HEK293T (cell line): ENCODE measurements at regions not wholly inside any gene's neighbourhood (a gene's known extent, or its start where the extent isn't known, plus 50 kb on each side); places are given as distances from the start of the nearest gene placed in this dataset.
"Not testable (repeated sequence)": the region's sequence is repeated elsewhere in the genome, so short reads cannot be mapped to it uniquely, and the experiment has no call there.

Experiments used
- CTCF ChIA-PET: fragments of 350-600 bp; formaldehyde crosslinking; extraction: SDS; loops from one replicate; lab custom pipeline; 2021; ENCODE audit warnings: antibody characterized with exemption, inconsistent platforms; lab: Yijun Ruan, JAX
- POLR2A ChIA-PET: fragments of 350-600 bp; formaldehyde crosslinking; extraction: SDS; loops from one replicate; lab custom pipeline; 2020; ENCODE audit warnings: antibody characterized with exemption, inconsistent platforms; lab: Yijun Ruan, JAX
- DNase-seq: peaks from one replicate; pipeline ENCODE4 v3.0.0; 2012; ENCODE audit warnings: mixed read lengths; ENCODE audit errors: extremely low spot score
- ARNT ChIP-seq: fragments of 450-650 bp; IDR thresholded peaks from 2 replicates; pipeline ENCODE4 v1.6.1; 2017; ENCODE audit warnings: mild to moderate bottlenecking
- BHLHE40 ChIP-seq: fragments of 450-650 bp; IDR thresholded peaks from 2 replicates; pipeline ENCODE4 v1.6.1; 2016; ENCODE audit warnings: mild to moderate bottlenecking, moderate library complexity, borderline replicate concordance
- CTBP1 ChIP-seq: fragments of 450-650 bp; IDR thresholded peaks from 2 replicates; pipeline ENCODE4 v1.6.1; 2016; ENCODE audit warnings: borderline replicate concordance
- ELF4 ChIP-seq: fragments of 450-650 bp; IDR thresholded peaks from 2 replicates; pipeline ENCODE4 v1.6.1; 2017; ENCODE audit warnings: antibody characterized with exemption
- FOXA1 ChIP-seq: fragments of 450-650 bp; IDR thresholded peaks from 2 replicates; pipeline ENCODE4 v1.6.1; 2016; ENCODE audit warnings: mild to moderate bottlenecking
- FOXK2 ChIP-seq: fragments of 450-650 bp; IDR thresholded peaks from 2 replicates; pipeline ENCODE4 v1.6.1; 2016; ENCODE audit warnings: mild to moderate bottlenecking
- FOXM1 ChIP-seq: fragments of 450-650 bp; IDR thresholded peaks from 2 replicates; pipeline ENCODE4 v1.6.1; 2017; ENCODE audit warnings: mild to moderate bottlenecking, borderline replicate concordance
- HDGF ChIP-seq: fragments of 450-650 bp; IDR thresholded peaks from 2 replicates; pipeline ENCODE4 v1.6.1; 2017; ENCODE audit warnings: antibody characterized with exemption, borderline replicate concordance
- L3MBTL2 ChIP-seq: fragments of 450-650 bp; conservative IDR thresholded peaks from 2 replicates; pipeline ENCODE4 v1.6.1; 2016; ENCODE audit warnings: mild to moderate bottlenecking
- LEF1 ChIP-seq: fragments of 450-650 bp; IDR thresholded peaks from 2 replicates; pipeline ENCODE4 v1.6.1; 2017; ENCODE audit warnings: mild to moderate bottlenecking, borderline replicate concordance
- NFRKB ChIP-seq: fragments of 450-650 bp; IDR thresholded peaks from 2 replicates; pipeline ENCODE4 v1.6.1; 2016; ENCODE audit warnings: mild to moderate bottlenecking, moderate library complexity
- SP1 ChIP-seq: fragments of 450-650 bp; IDR thresholded peaks from 2 replicates; pipeline ENCODE4 v1.6.1; 2017
- SUZ12 ChIP-seq: fragments of 450-650 bp; IDR thresholded peaks from 2 replicates; pipeline ENCODE4 v1.6.1; 2016; ENCODE audit warnings: mild to moderate bottlenecking
- TARDBP ChIP-seq: fragments of 450-650 bp; IDR thresholded peaks from 2 replicates; pipeline ENCODE4 v1.6.1; 2016
- ZNF384 ChIP-seq: fragments of 450-650 bp; IDR thresholded peaks from 2 replicates; pipeline ENCODE4 v1.6.1; 2016
- TF ChIP-seq, protein P1 (sequence below): fragments of 450-650 bp; IDR thresholded peaks from 2 replicates; pipeline ENCODE4 v1.6.1; 2016

- TF ChIP-seq SP1, result no peak
- TF ChIP-seq FOXM1, result no peak
- no peak for TF ChIP-seq TARDBP
- TF ChIP-seq, protein P1, sequence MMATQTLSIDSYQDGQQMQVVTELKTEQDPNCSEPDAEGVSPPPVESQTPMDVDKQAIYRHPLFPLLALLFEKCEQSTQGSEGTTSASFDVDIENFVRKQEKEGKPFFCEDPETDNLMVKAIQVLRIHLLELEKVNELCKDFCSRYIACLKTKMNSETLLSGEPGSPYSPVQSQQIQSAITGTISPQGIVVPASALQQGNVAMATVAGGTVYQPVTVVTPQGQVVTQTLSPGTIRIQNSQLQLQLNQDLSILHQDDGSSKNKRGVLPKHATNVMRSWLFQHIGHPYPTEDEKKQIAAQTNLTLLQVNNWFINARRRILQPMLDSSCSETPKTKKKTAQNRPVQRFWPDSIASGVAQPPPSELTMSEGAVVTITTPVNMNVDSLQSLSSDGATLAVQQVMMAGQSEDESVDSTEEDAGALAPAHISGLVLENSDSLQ, result no peak
- no peak for TF ChIP-seq NFRKB
- TF ChIP-seq FOXK2, result no peak
- TF ChIP-seq L3MBTL2, result no peak
- TF ChIP-seq HDGF, result no peak
- TF ChIP-seq CTBP1, result no peak
- TF ChIP-seq ZNF384, result no peak
- no peak for TF ChIP-seq SUZ12
- TF ChIP-seq ELF4, result no peak
- no peak for TF ChIP-seq LEF1
- TF ChIP-seq ARNT, result no peak
- TF ChIP-seq BHLHE40, result no peak
- no peak for TF ChIP-seq FOXA1
- POLR2A ChIA-PET, result no interaction called here
These were observed 125.5 kb upstream of the FAM174A start for GRCh38 chr5:100409660-100410151.

GRCh38 chr5:100407053-100407452 is 128.1 kb upstream of the FAM174A start:
- POLR2A ChIA-PET, result no interaction called here

More at GRCh38 chr5:100409660-100410151, 125.5 kb upstream of the FAM174A start:
- no peak for DNase-seq
- CTCF ChIA-PET, result no interaction called here

DNA sequence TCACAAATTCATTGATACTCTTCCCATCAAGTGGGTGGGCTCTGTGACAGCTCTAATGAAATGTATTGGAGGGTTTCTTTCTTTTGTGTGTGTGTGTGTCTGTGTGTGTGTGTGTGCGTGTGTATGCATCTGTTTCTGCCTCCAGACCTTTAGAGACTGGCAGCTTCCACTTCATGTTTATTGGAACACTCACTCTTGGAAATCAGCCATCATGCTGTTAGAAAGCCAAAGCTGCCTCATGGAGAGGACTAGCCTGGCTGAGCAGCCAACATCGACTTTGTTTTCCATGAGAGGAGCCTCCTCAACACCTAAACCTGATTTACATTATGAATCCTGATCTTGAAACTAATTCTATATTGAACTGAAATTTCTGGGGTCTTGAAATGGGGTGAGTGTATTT is 128.5 kb upstream of the FAM174A start:
- POLR2A ChIA-PET, result no interaction called here
- CTCF ChIA-PET, result no interaction called here
- DNase-seq, result no peak
- TF ChIP-seq BHLHE40 (no peak), NFRKB (no peak)

More at GRCh38 chr5:100407053-100407452, 128.1 kb upstream of the FAM174A start:
- TF ChIP-seq SP1 (no peak), ELF4 (no peak)
- CTCF ChIA-PET, result no interaction called here
- DNase-seq, result no peak

- POLR2A ChIA-PET, result no interaction called here
- CTCF ChIA-PET, result no interaction called here
- TF ChIP-seq, protein P1, result no peak
- TF ChIP-seq HDGF (no peak), CTBP1 (no peak), FOXM1 (no peak), LEF1 (no peak), BHLHE40 (no peak), ZNF384 (no peak), TARDBP (no peak), L3MBTL2 (no peak), NFRKB (no peak), ELF4 (no peak), FOXA1 (no peak), SP1 (no peak), FOXK2 (no peak), SUZ12 (no peak), ARNT (no peak)
These were observed 133.1 kb upstream of the FAM174A start for GRCh38 chr5:100402071-100402470.

DNA sequence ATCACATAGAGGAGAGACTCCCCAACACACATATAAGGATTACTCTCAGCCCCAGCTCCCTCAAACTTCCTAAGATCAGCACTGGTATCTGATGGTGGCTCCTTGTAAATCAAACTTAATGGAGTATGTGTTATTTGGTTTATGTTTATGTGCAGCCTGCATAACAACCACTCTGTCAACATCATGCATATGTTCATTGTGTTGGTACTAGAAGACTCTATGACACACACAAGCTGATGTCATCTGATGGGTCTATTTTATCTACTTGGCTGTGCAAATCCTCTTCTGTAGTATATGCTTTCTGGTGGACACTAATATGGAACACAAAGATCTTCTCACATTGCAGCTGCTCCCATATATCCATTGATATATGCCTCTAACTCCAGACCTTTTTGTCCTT is 134.0 kb upstream of the FAM174A start:
- ChIA-PET POLR2A (no interaction called here), CTCF (no interaction called here)
- no peak for DNase-seq
- TF ChIP-seq ARNT, result no peak
- TF ChIP-seq TARDBP, result no peak
- no peak for TF ChIP-seq BHLHE40
- TF ChIP-seq L3MBTL2, result no peak
- no peak for TF ChIP-seq SP1
- TF ChIP-seq LEF1, result no peak
- TF ChIP-seq SUZ12, result no peak
- no peak for TF ChIP-seq NFRKB

More at GRCh38 chr5:100402071-100402470, 133.1 kb upstream of the FAM174A start:
- DNase-seq, result no peak

DNA sequence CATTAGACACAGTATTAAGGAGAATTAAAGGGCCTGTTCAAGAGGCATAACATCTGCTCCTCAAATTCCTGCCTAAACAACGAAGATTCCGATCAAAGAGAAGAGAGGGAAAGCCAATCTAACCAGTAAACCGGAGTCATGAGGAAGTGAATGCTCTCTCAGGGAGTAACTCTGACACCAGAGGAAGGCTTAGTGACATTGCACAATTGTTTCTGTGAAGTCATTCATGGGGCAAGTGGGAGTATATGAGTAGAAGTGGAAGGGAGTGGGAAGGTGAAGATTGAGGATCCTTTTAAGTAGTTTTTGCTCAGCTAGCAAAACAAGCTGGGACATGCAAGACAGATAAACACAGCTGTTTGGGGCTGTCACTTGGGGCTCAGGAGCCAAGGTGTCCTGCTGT is 136.4 kb upstream of the FAM174A start:
- CTCF ChIA-PET, POLR2A ChIA-PET, DNase-seq: not testable (repeated sequence)

- POLR2A ChIA-PET, DNase-seq, CTCF ChIA-PET: not testable (repeated sequence)
These were observed 155.8 kb upstream of the FAM174A start for GRCh38 chr5:100379254-100379858.

DNA sequence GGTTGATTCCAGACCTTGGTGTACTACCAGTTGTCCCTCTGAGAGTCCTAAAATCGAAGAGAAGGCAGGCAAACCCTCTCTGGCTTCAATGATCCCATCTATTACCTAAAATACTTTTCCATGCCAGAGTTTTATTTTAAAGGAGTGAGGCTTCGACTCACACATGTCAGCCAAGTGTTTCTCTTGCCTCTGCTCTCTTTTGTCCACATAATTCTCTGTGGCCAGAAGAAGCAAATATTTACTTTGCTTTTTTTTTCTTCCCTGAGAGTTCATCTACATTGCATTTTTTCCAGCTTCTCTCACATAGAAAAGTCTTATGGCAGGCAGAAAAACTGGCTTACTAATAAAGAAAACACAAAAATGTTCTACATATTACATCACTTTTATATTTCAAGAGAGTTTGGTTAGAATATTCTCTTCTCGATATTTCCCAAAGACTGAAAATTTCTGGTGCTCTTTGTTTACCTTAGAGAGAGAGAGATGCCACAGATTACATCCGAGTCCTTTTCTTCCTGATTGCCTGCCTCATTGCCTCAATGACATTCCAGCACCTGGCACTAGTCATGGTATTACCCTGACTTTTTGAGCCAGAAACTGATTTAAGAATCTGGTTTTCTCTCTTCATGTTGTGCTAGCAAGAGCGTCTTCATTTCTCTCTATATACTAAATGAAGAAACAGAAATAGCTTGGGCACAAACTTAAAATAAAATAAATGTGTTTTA is 170.3 kb upstream of the FAM174A start:
- CTCF ChIA-PET, result interaction anchor here (0.6 kb wide), 1 partner anchor 1364 kb away, joined by 5 read pairs; no protein-coding TSS in a partner anchor
- POLR2A ChIA-PET, DNase-seq: not testable (repeated sequence)

DNA sequence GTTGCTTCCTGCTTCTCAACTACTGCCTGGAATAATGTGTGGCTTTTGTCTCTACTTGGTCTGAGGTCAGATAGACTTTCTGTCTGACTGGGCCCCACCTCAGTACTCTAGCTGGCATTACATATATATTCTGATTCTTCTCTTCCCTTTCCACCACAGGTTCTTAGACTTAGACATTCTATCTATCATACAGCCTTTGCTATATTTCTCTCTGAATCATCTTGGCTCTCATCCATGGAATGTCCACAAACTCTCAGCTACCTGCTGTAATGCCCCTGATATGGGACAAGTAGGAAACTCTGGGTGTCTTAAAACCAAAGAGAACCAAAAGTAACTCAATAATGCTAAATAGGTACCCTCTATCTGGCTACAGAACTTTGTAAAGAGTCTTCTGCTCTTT is 170.8 kb upstream of the FAM174A start:
- CTCF ChIA-PET, POLR2A ChIA-PET, DNase-seq: not testable (repeated sequence)

DNA sequence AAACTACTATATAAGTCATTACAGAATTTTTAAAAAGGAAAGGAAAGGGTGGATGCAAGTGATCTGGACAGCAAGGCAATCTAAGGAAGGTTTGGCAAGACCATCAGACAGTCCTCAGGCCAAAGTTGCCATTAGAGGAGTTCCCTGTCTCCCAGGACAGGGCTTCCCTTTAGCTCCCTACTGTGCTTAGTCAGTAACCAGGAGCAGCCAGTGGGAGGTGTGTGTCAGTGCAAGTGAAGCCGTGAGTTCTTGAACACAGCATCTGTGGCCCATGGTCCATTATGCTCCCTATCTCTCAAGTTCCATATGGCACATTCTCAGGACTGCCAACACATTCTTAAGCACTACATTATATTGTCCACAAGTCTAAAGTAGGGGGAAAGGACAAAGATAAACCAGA is 175.2 kb upstream of the FAM174A start:
- CTCF ChIA-PET, DNase-seq, POLR2A ChIA-PET: not testable (repeated sequence)

GRCh38 chr5:100346269-100346668 is 188.9 kb upstream of the FAM174A start:
- CTCF ChIA-PET, DNase-seq, POLR2A ChIA-PET: not testable (repeated sequence)

GRCh38 chr5:100341485-100341884 is 193.7 kb upstream of the FAM174A start:
- POLR2A ChIA-PET, CTCF ChIA-PET, DNase-seq: not testable (repeated sequence)
